SK-N-MC (cell line): ENCODE measurements at regions not wholly inside any gene's neighbourhood (a gene's known extent, or its start where the extent isn't known, plus 50 kb on each side); places are given as distances from the start of the nearest gene placed in this dataset.
"Not testable (repeated sequence)": the region's sequence is repeated elsewhere in the genome, so short reads cannot be mapped to it uniquely, and the experiment has no call there.

Source experiments
- DNase-seq: peaks from one replicate; pipeline ENCODE4 v3.0.0-alpha.2; 2011; ENCODE audit warnings: low read depth, low spot score
- H3K27ac ChIP-seq: fragments of 200-600 bp; sonication (generic); 2 replicates; pipeline ENCODE4 v1.5.1; 2016; ENCODE audit warnings: mixed run types
- H3K36me3 ChIP-seq: fragments of 200-600 bp; sonication (generic); 2 replicates; pipeline ENCODE4 v1.6.1; 2017; ENCODE audit warnings: antibody characterized with exemption, low read length, mixed read lengths; ENCODE audit not compliant: insufficient read depth
- H3K4me3 ChIP-seq: fragments of 200-600 bp; sonication (generic); 2 replicates; pipeline ENCODE4 v1.5.1; 2016
- H3K9ac ChIP-seq: fragments of 200-600 bp; sonication (generic); 2 replicates; pipeline ENCODE4 v1.8.0; 2017; ENCODE audit warnings: mixed run types, mixed read lengths; ENCODE audit not compliant: insufficient read length
- H3K9me3 ChIP-seq: fragments of 200-600 bp; sonication (generic); 2 replicates; pipeline ENCODE4 v1.6.1; 2017; ENCODE audit warnings: low read depth, mild to moderate bottlenecking, antibody characterized with exemption, low read length, moderate library complexity, mixed read lengths
- EZH2 ChIP-seq: fragments of 200-600 bp; sonication (generic); IDR thresholded peaks from one replicate; pipeline ENCODE4 v1.6.1; 2017; ENCODE audit warnings: antibody characterized with exemption
- FOXP2 ChIP-seq: optimal IDR thresholded peaks from 2 replicates; pipeline ENCODE3; 2011; ENCODE audit warnings: mild to moderate bottlenecking, moderate library complexity; ENCODE audit not compliant: insufficient read depth; ENCODE audit errors: extremely low read length, control extremely low read depth
- POLR2AphosphoS5 ChIP-seq: IDR thresholded peaks from 2 replicates; pipeline ENCODE4 v1.6.1; 2012; ENCODE audit warnings: mild to moderate bottlenecking, low read depth, low read length, borderline replicate concordance

DNA sequence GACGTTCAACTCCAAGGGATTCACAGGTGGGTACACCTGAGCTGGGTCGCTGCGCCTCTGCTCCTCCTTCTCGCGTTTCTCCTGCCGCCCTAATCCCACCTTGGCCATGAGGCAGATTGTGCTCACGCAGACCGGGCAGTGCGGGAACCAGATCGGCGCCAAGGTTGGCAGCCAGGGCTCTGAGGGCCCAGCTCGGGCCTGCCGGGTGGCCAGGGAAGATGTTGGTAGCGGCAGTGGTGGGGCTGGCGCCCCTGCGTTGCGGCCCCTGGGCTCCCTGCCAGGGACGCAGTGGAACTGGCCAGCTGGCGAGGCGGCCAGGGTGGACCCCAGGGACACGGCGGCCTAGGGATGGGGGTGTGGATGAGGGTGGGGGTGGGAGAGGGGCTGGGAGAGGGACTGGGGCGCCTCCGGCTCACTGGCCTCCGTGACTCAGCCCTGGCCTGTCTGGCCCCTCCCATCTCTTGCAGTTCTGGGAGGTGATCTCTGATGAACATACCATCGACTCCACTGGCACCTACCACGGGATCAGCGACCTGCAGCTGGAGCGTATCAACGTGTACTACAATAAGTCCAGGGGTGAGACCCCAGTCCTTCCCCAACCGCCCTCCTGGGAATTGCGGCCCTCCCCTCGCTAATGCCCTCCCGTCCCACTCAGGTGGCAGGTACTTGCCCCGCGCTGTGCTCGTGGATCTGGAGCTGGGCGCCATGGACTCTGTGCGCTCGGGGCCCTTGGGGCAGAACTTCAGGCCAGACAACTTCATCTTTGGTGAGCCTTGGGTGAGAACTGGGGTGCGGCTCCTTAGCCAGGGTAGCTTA is 114.9 kb upstream of the ALG10B start:
- no peak for TF ChIP-seq POLR2AphosphoS5
- TF ChIP-seq EZH2: no peak
- TF ChIP-seq FOXP2: no peak
- no peak overlapping the region for H3K9ac ChIP-seq
- H3K27ac ChIP-seq: no peak overlapping the region
- no peak for DNase-seq
- no peak overlapping the region for H3K4me3 ChIP-seq
- H3K36me3 ChIP-seq: no peaks in the 10 kb centered on the region
- no peaks in the 10 kb centered on the region for H3K9me3 ChIP-seq

DNA sequence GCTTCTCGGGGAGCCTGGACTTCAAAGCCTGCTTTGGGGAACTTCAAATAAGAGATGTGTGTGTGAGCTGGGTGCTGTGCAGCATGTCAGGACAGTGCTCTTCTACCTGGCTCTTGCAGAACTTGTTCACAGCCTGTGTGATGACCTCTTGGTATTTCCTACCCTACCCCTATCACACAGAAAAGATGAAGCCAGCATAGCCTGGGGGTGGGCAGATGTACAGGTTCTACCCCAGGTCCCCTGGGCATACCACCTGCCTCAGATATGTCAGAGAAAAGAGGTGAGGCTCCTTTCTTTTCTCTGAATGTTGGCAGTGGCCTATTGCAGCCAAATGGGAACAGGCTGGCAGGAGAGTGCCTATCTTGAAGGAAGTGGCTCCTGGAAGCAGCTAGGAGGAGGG is 111.7 kb upstream of the ALG10B start:
- no peaks in the 10 kb centered on the region for H3K36me3 ChIP-seq
- TF ChIP-seq POLR2AphosphoS5 (no peak), FOXP2 (no peak), EZH2 (no peak)
- no peak overlapping the region for H3K4me3 ChIP-seq
- no peak overlapping the region for H3K9ac ChIP-seq
- no peaks in the 10 kb centered on the region for H3K9me3 ChIP-seq
- no peak overlapping the region for H3K27ac ChIP-seq
- DNase-seq: no peak

DNA sequence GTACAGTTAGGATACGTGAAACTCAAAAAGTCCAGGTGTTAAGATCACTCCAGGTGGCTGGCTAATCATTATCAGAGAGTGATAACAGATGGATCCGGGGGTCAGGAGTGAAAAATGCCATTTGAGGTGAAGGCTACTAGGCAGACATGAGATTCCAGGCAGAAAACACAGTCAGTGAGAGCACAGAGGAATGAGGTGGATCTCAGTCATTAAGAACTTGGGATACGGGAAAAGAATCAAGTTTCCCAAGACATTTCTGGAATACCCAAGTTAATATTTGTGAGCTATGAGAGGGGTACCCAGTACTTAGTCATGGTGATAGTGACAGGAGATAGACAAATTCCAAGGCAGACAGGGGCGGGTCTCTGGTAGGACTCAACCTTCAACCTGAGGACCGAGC is 94.6 kb upstream of the ALG10B start:
- Histone ChIP-seq H3K9me3 (no peaks in the 10 kb centered on the region), H3K27ac (no peak overlapping the region), H3K36me3 (no peaks in the 10 kb centered on the region), H3K4me3 (no peak overlapping the region), H3K9ac (no peak overlapping the region)
- no peak for DNase-seq
- TF ChIP-seq EZH2 (no peak), POLR2AphosphoS5 (no peak), FOXP2 (no peak)

DNA sequence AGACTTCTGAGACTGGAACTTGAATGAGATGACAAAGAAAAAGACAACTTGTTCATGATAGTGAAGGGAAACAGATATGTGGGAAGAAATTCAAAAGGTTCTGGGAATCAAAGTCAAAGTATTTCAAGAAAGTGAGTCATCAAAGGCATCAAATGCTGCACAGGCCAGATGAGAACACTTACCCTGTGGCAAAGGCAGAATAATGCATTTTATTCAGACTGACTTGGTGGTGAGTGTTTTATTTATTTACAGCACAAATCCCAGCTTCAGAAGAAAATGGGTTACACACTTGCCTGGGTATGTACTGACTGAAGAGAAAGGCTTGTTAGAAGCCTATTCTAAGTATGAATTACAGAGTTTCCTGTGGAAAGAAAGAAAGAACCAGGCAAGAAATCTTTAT is 78.2 kb upstream of the ALG10B start:
- not testable (repeated sequence) for DNase-seq, H3K9me3 ChIP-seq, H3K36me3 ChIP-seq, H3K27ac ChIP-seq, H3K4me3 ChIP-seq, H3K9ac ChIP-seq

DNA sequence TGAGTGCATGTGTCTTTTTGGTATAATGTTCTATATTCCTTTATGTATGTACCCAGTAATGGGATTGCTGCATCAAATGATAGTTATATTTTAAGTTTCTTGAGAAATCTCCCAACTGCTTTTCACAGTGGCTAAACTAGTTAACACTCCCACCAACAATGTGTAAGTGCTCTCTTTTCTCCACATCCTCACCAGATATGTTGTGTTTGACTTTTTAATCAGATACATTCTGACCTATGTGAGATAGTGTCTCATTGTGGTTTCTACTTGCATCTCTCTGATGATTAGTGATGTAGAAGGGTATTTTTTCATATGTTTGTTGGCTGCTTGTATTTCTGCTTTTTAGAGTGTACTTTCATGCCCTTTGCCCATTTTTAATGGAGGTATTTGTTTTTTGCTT is 62.8 kb upstream of the ALG10B start:
- Histone ChIP-seq H3K36me3 (no peaks in the 10 kb centered on the region), H3K4me3 (no peak overlapping the region), H3K9ac (no peak overlapping the region), H3K27ac (no peak overlapping the region), H3K9me3 (no peaks in the 10 kb centered on the region)
- TF ChIP-seq POLR2AphosphoS5 (no peak), EZH2 (no peak), FOXP2 (no peak)
- no peak for DNase-seq

DNA sequence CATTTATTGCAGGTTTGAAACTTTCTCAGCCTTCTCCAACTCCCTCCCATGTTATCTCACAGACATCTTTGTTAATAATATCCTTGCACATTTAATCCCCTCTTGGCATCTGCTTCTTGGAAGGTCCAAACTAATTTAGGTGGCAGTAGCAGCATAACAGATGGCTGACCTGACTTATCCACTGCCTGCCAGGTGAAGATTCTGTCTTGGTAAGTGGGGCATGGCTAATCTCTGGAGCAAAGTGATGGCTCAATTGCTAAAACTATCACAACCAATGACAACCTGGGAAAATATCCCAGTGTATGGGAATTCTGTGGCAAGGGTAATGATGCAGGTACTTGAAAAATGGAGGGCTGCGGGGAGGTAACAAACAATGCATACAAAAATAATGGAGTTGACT is 58.2 kb upstream of the ALG10B start:
- H3K9ac ChIP-seq: no peak overlapping the region
- no peak overlapping the region for H3K4me3 ChIP-seq
- DNase-seq: no peak
- H3K27ac ChIP-seq: no peak overlapping the region
- H3K36me3 ChIP-seq: no peaks in the 10 kb centered on the region
- no peak for TF ChIP-seq POLR2AphosphoS5
- H3K9me3 ChIP-seq: no peaks in the 10 kb centered on the region
